ENCODE measurements at regions not wholly inside any gene's neighbourhood (a gene's known extent, or its start where the extent isn't known, plus 50 kb on each side); places are given as distances from the start of the nearest gene placed in this dataset.

DNA sequence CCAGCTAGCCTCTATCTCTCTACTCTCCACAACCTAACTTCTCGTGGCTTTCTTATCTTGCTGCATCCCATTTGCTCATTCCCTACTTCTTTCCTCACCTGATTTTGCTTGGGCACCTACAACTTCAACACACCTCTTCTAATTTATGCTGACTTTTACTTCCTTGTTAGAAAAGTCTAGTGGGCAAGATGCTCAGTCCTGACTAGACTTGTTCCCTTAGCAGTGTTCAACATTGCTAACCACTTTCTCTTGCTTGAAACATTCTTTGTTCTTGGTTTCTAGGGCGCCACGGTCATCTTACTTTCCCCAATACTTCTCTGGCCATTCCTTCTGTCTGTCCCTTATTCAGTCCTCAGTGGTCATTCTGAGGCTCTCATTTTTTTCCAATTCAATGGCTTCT, 454.7 kb upstream of the CWC22 start:
- DNase-seq (ENCODE audit: low read depth), result no peak

- DNase-seq (ENCODE audit: low read depth), result no peak
Measured at GRCh38 chr2:180456801-180457200, 449.7 kb upstream of the CWC22 start.

DNA sequence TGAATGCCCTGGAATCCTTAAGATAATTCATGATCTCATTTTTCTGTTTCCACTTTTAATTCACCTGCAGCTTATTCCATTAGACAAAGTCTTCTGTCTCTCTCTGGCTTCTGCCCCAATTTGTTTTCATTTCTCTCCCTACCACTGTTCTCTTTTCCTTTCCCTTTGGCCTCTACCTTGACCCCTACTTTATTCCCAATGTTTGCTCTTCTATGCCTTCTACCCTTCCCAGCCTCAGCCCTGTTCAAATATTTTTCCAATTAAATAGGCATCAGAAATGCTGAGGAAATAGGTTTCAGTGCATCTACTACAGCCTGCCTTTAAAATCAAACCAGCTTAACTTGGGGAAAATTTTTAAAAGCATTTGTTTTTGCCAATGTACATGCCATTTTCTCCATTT, 443.7 kb upstream of the CWC22 start:
- no peak for DNase-seq (ENCODE audit: low read depth)

DNA sequence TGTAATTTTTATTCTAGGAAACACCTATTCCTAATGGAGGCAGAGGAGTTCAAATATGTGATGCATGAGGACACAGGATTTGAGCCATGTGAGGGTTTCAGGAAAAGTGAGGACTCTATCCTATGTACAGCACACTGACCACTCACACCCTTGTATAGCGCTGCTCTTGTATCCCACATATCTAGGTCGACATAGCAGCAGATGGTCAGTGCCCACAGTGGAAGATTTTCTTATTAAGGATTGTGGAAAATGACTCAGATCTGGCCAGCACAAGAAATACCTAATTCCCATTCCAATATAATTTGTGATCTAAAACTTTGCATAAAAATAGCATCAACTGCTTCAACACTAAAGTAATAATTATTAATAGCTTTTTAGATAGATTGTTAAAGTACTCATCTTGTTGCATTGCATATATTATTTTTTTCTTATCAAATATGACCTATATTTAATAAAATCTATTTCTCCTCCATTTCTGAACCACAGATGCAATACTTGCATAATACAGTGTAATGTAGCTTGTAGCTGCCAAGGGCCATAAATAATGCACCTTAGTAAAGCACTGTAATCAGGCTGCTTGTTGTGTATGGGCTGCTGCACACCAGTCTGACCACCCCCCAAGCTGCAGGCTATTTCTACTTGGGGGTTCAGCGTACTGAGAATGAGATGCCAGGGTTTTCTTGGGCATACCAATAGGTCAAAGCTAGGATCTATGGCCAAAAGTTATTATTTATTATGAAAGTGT, 442.2 kb upstream of the CWC22 start:
- DNase-seq (ENCODE audit: low read depth), result no peak

- DNase-seq (ENCODE audit: low read depth), result no peak
Measured at GRCh38 chr2:180446492-180446891, 439.4 kb upstream of the CWC22 start.

DNA sequence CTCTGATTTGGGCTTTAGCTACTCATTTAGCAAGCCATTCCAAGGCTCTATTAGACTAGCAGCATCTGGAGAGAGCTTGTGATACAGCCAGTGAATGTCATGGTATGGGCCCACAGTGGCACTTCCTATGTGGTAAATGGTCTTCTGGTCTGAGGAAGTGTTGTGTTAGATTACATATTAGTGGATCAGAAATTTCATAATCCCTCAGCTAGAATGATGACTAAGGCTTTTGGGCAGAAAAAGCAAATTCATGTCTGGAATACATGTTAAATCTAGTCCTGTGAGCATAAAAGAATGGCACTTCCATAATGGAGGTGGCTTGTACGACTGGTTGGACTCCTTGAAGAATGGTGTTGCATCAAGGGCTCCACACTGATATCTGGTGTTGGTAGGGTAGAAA, 436.8 kb upstream of the CWC22 start:
- DNase-seq (ENCODE audit: low read depth), result no peak

DNA sequence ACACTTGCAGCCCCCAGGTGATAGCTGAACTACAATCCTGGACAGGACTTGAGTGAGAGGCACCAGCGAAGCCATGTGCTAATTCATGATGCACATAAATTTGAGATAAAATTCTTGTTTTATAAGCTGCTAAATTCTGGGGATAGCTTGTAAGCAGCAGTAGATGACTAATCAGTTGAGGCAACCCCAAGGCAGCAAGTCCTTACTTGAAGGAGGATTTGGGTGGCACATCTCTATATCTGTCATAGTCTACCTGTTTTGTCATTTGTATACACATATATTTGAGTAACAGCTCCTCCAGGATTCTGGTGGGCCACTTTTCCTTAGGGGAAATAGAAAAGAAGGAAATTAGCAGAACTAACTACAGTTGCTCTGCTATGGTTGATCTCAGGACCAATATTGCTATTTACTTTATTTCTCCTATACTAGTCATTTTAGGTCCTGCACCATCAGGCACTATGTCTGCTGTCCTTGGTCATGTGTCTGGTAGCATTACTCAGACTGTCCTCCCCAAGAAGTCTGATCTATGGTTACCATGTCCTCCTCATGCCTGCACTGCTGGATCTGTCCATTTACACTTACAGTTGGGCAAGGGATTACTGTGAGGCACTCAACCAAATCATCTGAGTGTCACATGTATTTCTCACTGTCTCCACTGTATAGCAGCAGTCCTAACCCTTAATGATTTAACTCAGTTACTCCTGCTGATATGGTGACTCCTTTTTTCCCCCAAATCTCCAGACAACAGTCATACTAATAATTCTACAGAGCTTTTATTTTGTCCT, 436.0 kb upstream of the CWC22 start:
- no peak for DNase-seq (ENCODE audit: low read depth)

- no peak for DNase-seq (ENCODE audit: low read depth)
Measured at GRCh38 chr2:180419212-180419611, 412.1 kb upstream of the CWC22 start.

DNA sequence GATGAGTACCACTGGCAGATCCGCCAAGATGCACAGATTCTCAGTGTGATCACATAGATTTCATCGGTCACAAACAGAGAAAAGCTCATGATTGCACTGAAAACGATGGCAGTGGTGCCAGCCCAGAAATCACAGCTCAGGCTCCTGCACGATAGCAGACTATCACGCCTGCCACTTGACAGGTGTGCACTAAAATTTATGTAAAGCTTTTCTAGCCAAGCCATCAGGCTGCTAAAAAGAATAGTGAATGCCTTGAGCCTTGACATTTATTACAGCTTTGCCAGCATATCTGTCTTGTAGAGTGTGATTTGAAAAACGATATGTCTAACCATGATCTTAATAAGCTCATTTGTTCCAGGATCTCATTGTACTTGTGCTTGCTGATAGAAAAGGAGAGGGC, 409.5 kb upstream of the CWC22 start:
- DNase-seq (ENCODE audit: low read depth), result no peak

GRCh38 chr2:180413336-180413735, 406.2 kb upstream of the CWC22 start:
- no peak for DNase-seq (ENCODE audit: low read depth)

- no peak for DNase-seq (ENCODE audit: low read depth)
Measured at GRCh38 chr2:180412219-180412618, 405.1 kb upstream of the CWC22 start.

DNA sequence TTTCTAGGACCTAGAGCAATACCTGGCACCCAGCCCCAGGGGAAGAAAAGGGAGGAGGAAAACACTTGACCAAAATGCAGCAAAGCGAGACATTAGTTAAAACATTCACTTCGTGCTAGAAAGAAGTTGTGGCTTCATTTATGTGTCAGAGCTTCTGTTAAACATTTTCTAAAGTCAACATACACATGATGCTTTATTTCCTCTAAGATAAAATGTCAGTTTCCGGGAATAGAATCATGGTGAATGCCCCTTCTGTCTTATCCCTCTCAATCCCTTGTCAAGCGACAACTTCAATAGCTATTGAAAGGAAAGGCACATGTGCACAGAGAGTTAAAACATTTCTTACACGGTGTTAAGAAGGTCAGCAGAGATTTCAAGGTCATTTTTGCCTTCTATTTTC, 404.6 kb upstream of the CWC22 start:
- no peak for DNase-seq (ENCODE audit: low read depth)

- no peak for DNase-seq (ENCODE audit: low read depth)
Measured at GRCh38 chr2:180406687-180407086, 399.6 kb upstream of the CWC22 start.

DNA sequence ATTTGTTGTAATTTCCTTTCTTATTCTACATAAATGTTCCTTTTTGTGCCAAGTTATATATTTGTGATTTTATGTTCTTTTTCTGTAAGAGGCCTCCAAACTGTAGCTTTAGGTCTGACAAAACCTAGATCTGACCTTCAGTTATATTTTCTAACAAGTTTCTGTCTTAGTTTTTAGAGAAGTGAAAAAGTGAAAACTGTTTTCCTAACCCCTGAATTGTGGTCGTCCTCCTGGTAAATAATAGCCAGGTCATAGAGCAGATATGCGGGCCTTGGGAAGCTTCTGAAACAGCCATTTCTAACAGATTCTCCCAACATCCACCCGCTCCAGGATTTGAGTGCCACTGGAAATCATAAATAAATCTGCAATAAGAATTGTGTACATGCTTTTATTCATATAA, 398.4 kb upstream of the CWC22 start:
- DNase-seq (ENCODE audit: low read depth), result no peak

DNA sequence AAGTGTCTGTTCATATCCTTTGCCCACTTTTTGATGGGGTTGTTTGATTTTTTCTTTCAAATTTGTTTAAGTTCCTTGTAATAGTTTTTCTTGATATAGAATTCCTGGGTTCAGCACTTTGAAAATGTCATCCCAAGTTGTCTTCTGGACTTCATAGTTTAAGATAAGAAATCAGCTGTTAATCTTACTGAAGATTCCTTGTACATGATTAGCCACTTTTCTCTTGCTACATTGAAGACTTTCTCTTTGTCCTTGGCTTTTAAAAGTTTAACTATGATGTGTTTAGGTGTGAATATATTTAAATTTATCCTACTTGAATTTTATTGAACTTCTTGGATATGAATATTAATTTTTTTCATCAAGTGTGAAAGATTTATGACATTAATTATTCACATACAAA, 387.2 kb upstream of the CWC22 start:
- no peak for DNase-seq (ENCODE audit: low read depth)

GRCh38 chr2:180385601-180386201, 378.6 kb upstream of the CWC22 start:
- peak; percentile 51 for DNase-seq (ENCODE audit: low read depth)

- DNase-seq (ENCODE audit: low read depth), result no peak
Measured at GRCh38 chr2:180376066-180376465, 369.0 kb upstream of the CWC22 start.

DNA sequence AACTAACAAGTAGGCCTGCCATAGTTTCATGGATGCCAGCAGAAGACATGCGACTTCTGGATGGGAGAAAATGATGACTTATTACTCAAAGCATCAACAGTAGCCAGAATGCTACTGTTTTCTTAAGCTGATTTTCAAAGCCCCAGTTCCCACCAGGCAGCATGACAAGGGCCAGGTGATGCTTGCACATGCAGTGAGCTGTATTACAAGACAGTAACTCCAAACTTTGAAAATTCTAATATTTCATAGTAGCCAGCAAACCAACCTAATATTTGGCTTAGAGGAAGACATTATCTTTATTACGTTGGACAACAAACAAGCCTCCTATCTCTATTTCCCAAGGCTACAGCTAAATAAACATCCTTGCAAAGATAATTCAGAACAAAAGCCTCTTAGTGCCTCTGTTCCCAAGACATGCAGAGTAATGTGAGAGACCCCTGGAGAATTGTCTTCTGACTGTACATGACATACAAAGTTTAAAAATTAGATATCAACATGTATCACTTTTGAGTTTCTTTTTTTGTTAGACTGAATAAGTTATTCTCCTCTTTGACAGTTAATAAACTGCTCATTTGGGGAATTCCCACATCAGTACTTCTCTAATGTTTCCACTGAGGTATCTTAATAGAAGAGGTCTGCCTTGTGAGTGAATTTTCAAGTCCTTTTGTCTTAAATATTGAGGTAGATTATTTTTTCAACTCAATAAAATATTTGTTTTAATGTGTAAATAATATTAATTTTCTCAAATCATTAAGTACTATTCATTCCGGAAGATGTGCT, 367.6 kb upstream of the CWC22 start:
- no peak for DNase-seq (ENCODE audit: low read depth)

DNA sequence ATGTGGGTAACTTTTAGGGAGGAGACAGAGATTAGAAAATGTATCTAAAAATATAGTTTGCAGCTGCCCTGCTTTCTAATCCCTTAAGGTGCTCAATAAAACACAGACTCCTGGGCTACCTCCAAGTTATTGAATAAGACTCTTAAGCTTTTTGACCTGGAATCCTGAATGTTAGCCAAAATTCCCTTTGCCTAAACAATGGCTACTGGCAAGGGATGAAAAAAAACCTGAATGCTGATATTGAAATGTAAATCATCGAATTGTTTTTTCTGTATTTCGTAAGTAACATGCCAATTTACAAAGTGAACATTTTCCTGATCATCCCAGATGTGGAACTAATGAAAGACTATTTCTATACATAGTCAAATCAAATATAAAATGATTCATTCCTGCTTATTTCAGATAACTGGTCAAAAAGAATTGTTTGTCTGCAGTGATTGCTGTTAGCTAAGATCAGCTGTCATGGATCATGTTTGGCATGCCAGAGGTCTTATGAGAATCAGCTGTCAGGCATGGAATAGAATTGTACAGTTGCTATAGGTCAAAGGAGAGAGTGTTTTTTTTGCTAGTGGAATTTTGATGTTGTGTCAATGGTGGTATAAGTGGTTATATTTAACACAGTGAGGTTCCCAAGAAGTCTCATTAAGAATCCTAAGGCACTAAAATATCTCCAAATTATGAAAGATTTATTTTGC, 363.6 kb upstream of the CWC22 start:
- DNase-seq (ENCODE audit: low read depth), result no peak

- no peak for DNase-seq (ENCODE audit: low read depth)
Measured at GRCh38 chr2:180368881-180369280, 361.8 kb upstream of the CWC22 start.

- no peak for DNase-seq (ENCODE audit: low read depth)
Measured at GRCh38 chr2:180367815-180368214, 360.7 kb upstream of the CWC22 start.

GRCh38 chr2:180366481-180366880, 359.4 kb upstream of the CWC22 start:
- DNase-seq (ENCODE audit: low read depth), result no peak
